ENCODE measurements at regions not wholly inside any gene's neighbourhood (a gene's known extent, or its start where the extent isn't known, plus 50 kb on each side); places are given as distances from the start of the nearest gene placed in this dataset.

GRCh38 chr3:18670759-18671158, 245.6 kb upstream of the SATB1 start:
- TF ChIP-seq EP300 (IDR thresholded peaks at IDR 0.05) (no peak), POLR2A (IDR thresholded peaks at IDR 0.05) (no peak), CTCF (IDR thresholded peaks at IDR 0.05) (no peak)
- Histone ChIP-seq H3K27ac (no peak overlapping the region), H3K9me3 (no peaks in the 10 kb centered on the region), H3K27me3 (no peaks in the 10 kb centered on the region), H3K36me3 (no peaks in the 10 kb centered on the region), H3K4me1 (ENCODE audit: insufficient read depth) (no peaks in the 10 kb centered on the region), H3K4me3 (no peak overlapping the region)
- DNase-seq: no peak
- WGBS, 3 donors: 85 to 92% (median 92%) methylated on average over 4 of the region's 4 CpGs
- intact Hi-C loops (cut with DNase I): no loop called here

GRCh38 chr3:18669374-18669773, 244.2 kb upstream of the SATB1 start:
- Histone ChIP-seq H3K36me3 (no peaks in the 10 kb centered on the region), H3K4me3 (no peak overlapping the region), H3K9me3 (no peaks in the 10 kb centered on the region), H3K27ac (no peak overlapping the region), H3K27me3 (no peaks in the 10 kb centered on the region), H3K4me1 (ENCODE audit: insufficient read depth) (no peaks in the 10 kb centered on the region)
- DNase-seq: no peak
- intact Hi-C loops (cut with DNase I): no loop called here
- TF ChIP-seq CTCF (IDR thresholded peaks at IDR 0.05): no peak
- TF ChIP-seq POLR2A (IDR thresholded peaks at IDR 0.05): no peak
- no peak for TF ChIP-seq EP300 (IDR thresholded peaks at IDR 0.05)
- WGBS, 3 donors: 84 to 94% (median 91%) methylated on average over 1 of the region's 1 CpG

GRCh38 chr3:18667552-18667951, 242.4 kb upstream of the SATB1 start:
- Histone ChIP-seq H3K27me3 (no peaks in the 10 kb centered on the region), H3K36me3 (no peaks in the 10 kb centered on the region), H3K4me3 (no peak overlapping the region), H3K27ac (no peak overlapping the region), H3K4me1 (ENCODE audit: insufficient read depth) (no peaks in the 10 kb centered on the region), H3K9me3 (no peaks in the 10 kb centered on the region)
- intact Hi-C loops (cut with DNase I): no loop called here
- TF ChIP-seq POLR2A (IDR thresholded peaks at IDR 0.05) (no peak), EP300 (IDR thresholded peaks at IDR 0.05) (no peak), CTCF (IDR thresholded peaks at IDR 0.05) (no peak)
- WGBS, 3 donors: 43 to 57% (median 51%) methylated on average over 4 of the region's 4 CpGs
- DNase-seq: no peak

- TF ChIP-seq EP300 (IDR thresholded peaks at IDR 0.05) (no peak), CTCF (IDR thresholded peaks at IDR 0.05) (no peak), POLR2A (IDR thresholded peaks at IDR 0.05) (no peak)
- no peak for DNase-seq
- no peaks in the 10 kb centered on the region for H3K4me1 ChIP-seq (ENCODE audit: insufficient read depth)
- no peak overlapping the region for H3K4me3 ChIP-seq
- H3K27ac ChIP-seq: no peak overlapping the region
- H3K27me3 ChIP-seq: no peaks in the 10 kb centered on the region
- 72 to 92% (median 76%) methylated on average over 2 of the region's 2 CpGs for WGBS, 3 donors
- H3K9me3 ChIP-seq: no peaks in the 10 kb centered on the region
- no peaks in the 10 kb centered on the region for H3K36me3 ChIP-seq
- intact Hi-C loops (cut with DNase I): no loop called here
These were observed 241.5 kb upstream of the SATB1 start for GRCh38 chr3:18666655-18667054.

- Histone ChIP-seq H3K36me3 (no peaks in the 10 kb centered on the region), H3K4me3 (no peak overlapping the region), H3K9me3 (no peaks in the 10 kb centered on the region), H3K27ac (no peak overlapping the region), H3K4me1 (ENCODE audit: insufficient read depth) (no peaks in the 10 kb centered on the region), H3K27me3 (no peaks in the 10 kb centered on the region)
- intact Hi-C loops (cut with DNase I): no loop called here
- no peak for DNase-seq
- no peak for TF ChIP-seq EP300 (IDR thresholded peaks at IDR 0.05)
- no peak for TF ChIP-seq POLR2A (IDR thresholded peaks at IDR 0.05)
- TF ChIP-seq CTCF (IDR thresholded peaks at IDR 0.05): no peak
These were observed 234.9 kb upstream of the SATB1 start for GRCh38 chr3:18660059-18660458.

Measured in ovary (tissue), 7 donors.